ENCODE measurements at regions not wholly inside any gene's neighbourhood (a gene's known extent, or its start where the extent isn't known, plus 50 kb on each side); places are given as distances from the start of the nearest gene placed in this dataset.

DNA sequence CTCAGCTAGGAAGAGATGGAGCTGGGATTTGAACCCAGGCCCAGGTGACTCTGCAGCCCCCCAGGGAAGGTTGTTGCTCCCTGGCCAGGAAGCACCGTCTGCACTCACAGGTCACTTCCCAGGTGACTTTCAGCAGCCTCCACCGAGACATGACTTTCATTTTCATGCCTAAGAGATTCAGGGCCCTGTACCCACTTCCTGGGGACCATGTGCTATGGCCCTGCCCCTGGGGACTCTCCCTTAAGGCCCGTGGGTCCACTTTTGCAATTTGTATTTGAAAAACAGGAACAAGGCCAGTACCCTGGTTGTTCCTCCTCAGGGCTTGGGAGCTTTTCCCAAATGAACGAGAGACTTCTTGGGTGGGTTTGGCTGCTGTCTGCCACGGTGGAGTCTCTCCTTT lies 191.0 kb downstream of the IRF8 start:
- DNase-seq (ENCODE audit: low read depth, low spot score) = no peak
- H3K27ac ChIP-seq (ENCODE audit: low read depth, low read length) = no peak overlapping the region
- RAD21 ChIA-PET (ENCODE audit: low non-redundant PET in 1 of 2, low total read pairs in 2 of 2, uncharacterized antibody in 2 of 2, unreplicated experiment in 2 of 2) = no interaction called here
- H3K4me1 ChIP-seq (ENCODE audit: control insufficient read depth in 1 of 2, insufficient read depth in 2 of 2, low read length in 2 of 2) = no peaks in the 10 kb centered on the region
- intact Hi-C loops (cut with micrococcal nuclease) = no loop called here
- no peaks in the 10 kb centered on the region for H3K36me3 ChIP-seq (ENCODE audit: control insufficient read depth in 1 of 2, insufficient read depth in 2 of 2, low read length in 2 of 2)
- H3K9me3 ChIP-seq (ENCODE audit: control insufficient read depth in 1 of 2, insufficient read depth in 1 of 2, low read depth in 1 of 2, low read length in 2 of 2) = no peaks in the 10 kb centered on the region
- H3K79me2 ChIP-seq (ENCODE audit: insufficient read depth, low read length) = no peaks in the 10 kb centered on the region
- CTCF ChIA-PET = no interaction called here
- no peak for TF ChIP-seq MAX (IDR thresholded peaks at IDR 0.05)
- TF ChIP-seq SIN3A (IDR thresholded peaks at IDR 0.05; ENCODE audit: low read depth) = no peak
- no peak for TF ChIP-seq YY1 (IDR thresholded peaks at IDR 0.05; ENCODE audit: extremely low read depth, insufficient replicate concordance, low read depth, low read length)
- TF ChIP-seq FOSL1 (IDR thresholded peaks at IDR 0.05; ENCODE audit: low read depth) = no peak
- TF ChIP-seq TCF7L2 (IDR thresholded peaks at IDR 0.05; ENCODE audit: borderline replicate concordance, extremely low read depth, insufficient read depth, insufficient read length) = no peak
- TF ChIP-seq EGR1 (IDR thresholded peaks at IDR 0.05; ENCODE audit: low read depth) = no peak
- TF ChIP-seq, protein P1, sequence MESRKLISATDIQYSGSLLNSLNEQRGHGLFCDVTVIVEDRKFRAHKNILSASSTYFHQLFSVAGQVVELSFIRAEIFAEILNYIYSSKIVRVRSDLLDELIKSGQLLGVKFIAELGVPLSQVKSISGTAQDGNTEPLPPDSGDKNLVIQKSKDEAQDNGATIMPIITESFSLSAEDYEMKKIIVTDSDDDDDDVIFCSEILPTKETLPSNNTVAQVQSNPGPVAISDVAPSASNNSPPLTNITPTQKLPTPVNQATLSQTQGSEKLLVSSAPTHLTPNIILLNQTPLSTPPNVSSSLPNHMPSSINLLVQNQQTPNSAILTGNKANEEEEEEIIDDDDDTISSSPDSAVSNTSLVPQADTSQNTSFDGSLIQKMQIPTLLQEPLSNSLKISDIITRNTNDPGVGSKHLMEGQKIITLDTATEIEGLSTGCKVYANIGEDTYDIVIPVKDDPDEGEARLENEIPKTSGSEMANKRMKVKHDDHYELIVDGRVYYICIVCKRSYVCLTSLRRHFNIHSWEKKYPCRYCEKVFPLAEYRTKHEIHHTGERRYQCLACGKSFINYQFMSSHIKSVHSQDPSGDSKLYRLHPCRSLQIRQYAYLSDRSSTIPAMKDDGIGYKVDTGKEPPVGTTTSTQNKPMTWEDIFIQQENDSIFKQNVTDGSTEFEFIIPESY (IDR thresholded peaks at IDR 0.05; ENCODE audit: extremely low read depth, insufficient replicate concordance, low read length) = no peak
- TF ChIP-seq ZNF274 (IDR thresholded peaks at IDR 0.05; ENCODE audit: low read depth, low read length) = no peak
- no peak for TF ChIP-seq REST (IDR thresholded peaks at IDR 0.05; ENCODE audit: low read depth)
- TF ChIP-seq JUND (IDR thresholded peaks at IDR 0.05) = no peak
- no peak for TF ChIP-seq ELF1 (IDR thresholded peaks at IDR 0.05; ENCODE audit: borderline replicate concordance, low read depth)
- no peak for TF ChIP-seq SRF (IDR thresholded peaks at IDR 0.05; ENCODE audit: low read depth)
- no peak for TF ChIP-seq POLR2AphosphoS5 (IDR thresholded peaks at IDR 0.05; ENCODE audit: low read depth, low read length)
- H3K9me2 ChIP-seq (ENCODE audit: insufficient read depth) = no peaks in the 10 kb centered on the region
- no peaks in the 10 kb centered on the region for H3K27me3 ChIP-seq (ENCODE audit: insufficient read depth, low read length)
- no peak for ATAC-seq
- no peaks in the 10 kb centered on the region for H4K20me1 ChIP-seq (ENCODE audit: insufficient read depth)
- no peak overlapping the region for H3K4me2 ChIP-seq (ENCODE audit: low read length)
- no peak overlapping the region for H3K9ac ChIP-seq (ENCODE audit: low read length)
- no peak overlapping the region for H2AFZ ChIP-seq (ENCODE audit: low read depth, low read length, poor library complexity, severe bottlenecking)
- BruUV-seq (replicated peaks) = no TSS peak
- no peak overlapping the region for H3K4me3 ChIP-seq (replicated peaks in 1 of 2; ENCODE audit: low read depth in 1 of 2, low read length in 2 of 2)
- POLR2A ChIA-PET = no interaction called here
